ENCODE measurements at regions not wholly inside any gene's neighbourhood (a gene's known extent, or its start where the extent isn't known, plus 50 kb on each side); places are given as distances from the start of the nearest gene placed in this dataset.

DNA sequence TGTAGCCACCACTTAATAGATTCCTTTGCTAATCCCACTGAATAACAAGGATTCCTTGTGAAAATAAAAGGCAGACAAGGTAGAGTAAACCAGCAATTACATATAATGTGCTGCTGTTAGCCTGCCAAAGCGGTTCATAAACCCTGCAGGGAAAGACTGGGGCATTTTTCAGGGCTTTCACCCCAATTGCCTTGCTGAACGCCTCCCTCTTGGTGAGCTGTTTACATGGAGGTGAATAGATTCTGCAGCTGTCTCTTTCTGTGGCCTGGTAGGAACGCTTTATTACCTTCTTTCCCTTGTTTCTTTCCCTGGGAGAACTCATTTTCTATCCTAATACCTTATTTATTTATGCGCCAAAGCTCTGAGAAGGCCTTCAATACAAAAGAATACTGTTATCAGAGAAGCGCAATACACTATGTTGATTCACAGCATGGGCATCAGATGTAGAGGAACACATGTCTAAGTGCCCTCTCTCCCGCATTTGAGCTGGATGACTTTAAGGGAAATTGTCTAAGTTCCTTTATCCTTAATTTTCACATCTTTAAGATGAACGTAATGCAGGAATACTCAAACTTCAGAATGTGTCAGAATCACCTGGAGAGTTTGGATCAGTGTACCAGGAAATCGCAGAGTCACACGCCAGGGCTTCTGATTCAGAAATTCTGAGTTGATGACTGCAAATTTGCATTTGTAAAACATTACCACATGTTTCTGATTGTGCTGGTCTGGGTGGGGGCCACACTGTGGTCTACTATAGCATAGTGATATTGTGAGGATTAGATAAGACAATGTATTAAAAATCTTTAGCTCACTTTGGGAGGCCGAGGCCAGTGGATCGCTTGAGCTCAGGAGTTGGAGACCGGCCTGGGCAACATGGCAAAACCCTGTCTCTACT lies 1203.8 kb downstream of the SORCS3 start:
- TF ChIP-seq POLR2A (IDR thresholded peaks at IDR 0.05), result no peak
- TF ChIP-seq, protein P1, sequence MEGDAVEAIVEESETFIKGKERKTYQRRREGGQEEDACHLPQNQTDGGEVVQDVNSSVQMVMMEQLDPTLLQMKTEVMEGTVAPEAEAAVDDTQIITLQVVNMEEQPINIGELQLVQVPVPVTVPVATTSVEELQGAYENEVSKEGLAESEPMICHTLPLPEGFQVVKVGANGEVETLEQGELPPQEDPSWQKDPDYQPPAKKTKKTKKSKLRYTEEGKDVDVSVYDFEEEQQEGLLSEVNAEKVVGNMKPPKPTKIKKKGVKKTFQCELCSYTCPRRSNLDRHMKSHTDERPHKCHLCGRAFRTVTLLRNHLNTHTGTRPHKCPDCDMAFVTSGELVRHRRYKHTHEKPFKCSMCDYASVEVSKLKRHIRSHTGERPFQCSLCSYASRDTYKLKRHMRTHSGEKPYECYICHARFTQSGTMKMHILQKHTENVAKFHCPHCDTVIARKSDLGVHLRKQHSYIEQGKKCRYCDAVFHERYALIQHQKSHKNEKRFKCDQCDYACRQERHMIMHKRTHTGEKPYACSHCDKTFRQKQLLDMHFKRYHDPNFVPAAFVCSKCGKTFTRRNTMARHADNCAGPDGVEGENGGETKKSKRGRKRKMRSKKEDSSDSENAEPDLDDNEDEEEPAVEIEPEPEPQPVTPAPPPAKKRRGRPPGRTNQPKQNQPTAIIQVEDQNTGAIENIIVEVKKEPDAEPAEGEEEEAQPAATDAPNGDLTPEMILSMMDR (IDR thresholded peaks at IDR 0.05), result no peak
